GM23338 (cell line): ENCODE measurements at regions not wholly inside any gene's neighbourhood (a gene's known extent, or its start where the extent isn't known, plus 50 kb on each side); places are given as distances from the start of the nearest gene placed in this dataset.

Source experiments
- ATAC-seq: fragments of 200-7000 bp; cut with Tn5 transposase; 3 replicates; pipeline ENCODE4 v1.9.1; 2020
- DNase-seq: peaks from one replicate; pipeline ENCODE4 v3.0.0-alpha.2; 2015; ENCODE audit warnings: low spot score
- H2AFZ ChIP-seq: fragments of 200-600 bp; sonication (generic); 2 replicates; pipeline ENCODE4 v1.8.0; 2016; ENCODE audit warnings: antibody characterized with exemption, mild to moderate bottlenecking, moderate library complexity
- H3F3A ChIP-seq: fragments of 200-600 bp; sonication (generic); replicated peaks from 2 replicates; pipeline ENCODE4 v1.8.0; 2017; ENCODE audit warnings: antibody characterized with exemption, mixed run types, low read depth
- H3K27ac ChIP-seq: fragments of 200-600 bp; sonication (generic); 2 replicates; pipeline ENCODE4 v1.6.1; 2016; ENCODE audit warnings: low read depth
- H3K27me3 ChIP-seq: fragments of 200-600 bp; sonication (generic); 2 replicates; pipeline ENCODE4 v1.8.0; 2016; ENCODE audit warnings: mild to moderate bottlenecking, mixed run types, moderate library complexity; ENCODE audit not compliant: insufficient read depth
- H3K36me3 ChIP-seq: fragments of 200-600 bp; sonication (generic); 2 replicates; pipeline ENCODE4 v1.8.0; 2016; ENCODE audit warnings: mild to moderate bottlenecking; ENCODE audit not compliant: insufficient read depth
- H3K4me1 ChIP-seq: fragments of 200-600 bp; sonication (generic); 2 replicates; pipeline ENCODE4 v1.8.0; 2016; ENCODE audit warnings: mild to moderate bottlenecking, moderate library complexity; ENCODE audit not compliant: insufficient read depth
- H3K4me2 ChIP-seq: fragments of 200-600 bp; sonication (generic); 2 replicates; pipeline ENCODE4 v1.7.1; 2017; ENCODE audit warnings: mixed run types
- H3K4me3 ChIP-seq: fragments of 200-600 bp; sonication (generic); 2 replicates; pipeline ENCODE4 v1.6.1; 2016; ENCODE audit warnings: mixed run types
- H3K79me2 ChIP-seq: fragments of 200-600 bp; sonication (generic); replicated peaks from 2 replicates; pipeline ENCODE4 v1.8.0; 2017; ENCODE audit warnings: mild to moderate bottlenecking; ENCODE audit not compliant: insufficient read depth
- H3K9me2 ChIP-seq: fragments of 200-600 bp; sonication (generic); 2 replicates; pipeline ENCODE4 v1.8.0; 2017; ENCODE audit not compliant: insufficient read depth
- H4K20me1 ChIP-seq: fragments of 200-600 bp; sonication (generic); replicated peaks from 2 replicates; pipeline ENCODE4 v1.8.0; 2017; ENCODE audit warnings: mild to moderate bottlenecking; ENCODE audit not compliant: insufficient read depth
- H3K27ac Mint-ChIP-seq: 2 replicates; pipeline ENCODE4 v1.8.0; 2020; ENCODE audit warnings: inconsistent platforms, mild to moderate bottlenecking, moderate library complexity, mixed read lengths
- H3K27me3 Mint-ChIP-seq: 3 replicates; pipeline ENCODE4 v1.8.0; 2022; ENCODE audit warnings: low read depth, mild to moderate bottlenecking, moderate library complexity, mixed read lengths, inconsistent platforms; ENCODE audit not compliant: insufficient read depth, poor library complexity
- H3K36me3 Mint-ChIP-seq: 3 replicates; pipeline ENCODE4 v1.8.0; 2021; ENCODE audit warnings: low read depth, mild to moderate bottlenecking, inconsistent platforms, moderate library complexity, mixed read lengths
- H3K4me1 Mint-ChIP-seq: 3 replicates; pipeline ENCODE4 v1.8.0; 2020; ENCODE audit warnings: mild to moderate bottlenecking, inconsistent platforms, mixed read lengths
- H3K4me3 Mint-ChIP-seq: 3 replicates; pipeline ENCODE4 v1.8.0; 2021; ENCODE audit warnings: moderate library complexity, mild to moderate bottlenecking, inconsistent platforms, mixed read lengths
- H3K9me3 Mint-ChIP-seq: 3 replicates; pipeline ENCODE4 v1.8.0; 2020; ENCODE audit warnings: moderate library complexity, mild to moderate bottlenecking, inconsistent platforms, mixed read lengths
- CREB1 ChIP-seq: fragments of 250-450 bp; sonication (Bioruptor Pico); IDR thresholded peaks from 2 replicates; pipeline ENCODE4 v1.5.0; 2020; ENCODE audit warnings: low read depth, mild to moderate bottlenecking, moderate library complexity
- EZH2 ChIP-seq: fragments of 200-600 bp; sonication (generic); IDR thresholded peaks from one replicate; pipeline ENCODE4 v1.8.0; 2017; ENCODE audit warnings: antibody characterized with exemption, mild to moderate bottlenecking, low read depth; ENCODE audit not compliant: unreplicated experiment
- EZH2phosphoT487 ChIP-seq: fragments of 200-600 bp; sonication (generic); IDR thresholded peaks from one replicate; pipeline ENCODE4 v1.8.1; 2018; ENCODE audit warnings: antibody characterized with exemption; ENCODE audit not compliant: unreplicated experiment
- JUNB ChIP-seq: IDR thresholded peaks from one replicate; pipeline ENCODE4 v1.6.1; 2016; ENCODE audit warnings: antibody characterized with exemption; ENCODE audit not compliant: unreplicated experiment
- NANOG ChIP-seq: IDR thresholded peaks from 2 replicates; pipeline ENCODE4 v1.6.1; 2016; ENCODE audit warnings: antibody characterized with exemption, borderline replicate concordance
- POLR2AphosphoS5 ChIP-seq: IDR thresholded peaks from 2 replicates; pipeline ENCODE4 v1.6.1; 2016; ENCODE audit warnings: antibody characterized with exemption, low read depth
- STAT1 ChIP-seq: IDR thresholded peaks from one replicate; pipeline ENCODE4 v1.6.1; 2016; ENCODE audit warnings: antibody characterized with exemption; ENCODE audit not compliant: unreplicated experiment
- ZNF114 ChIP-seq: fragments of 250-450 bp; sonication (Bioruptor Pico); IDR thresholded peaks from 2 replicates; pipeline ENCODE4 v1.5.0; 2020; ENCODE audit warnings: mild to moderate bottlenecking, moderate library complexity
- ZNF331 ChIP-seq: fragments of 250-450 bp; sonication (Bioruptor Pico); IDR thresholded peaks from 2 replicates; pipeline ENCODE4 v1.5.0; 2020; ENCODE audit warnings: low read depth, mild to moderate bottlenecking, moderate library complexity
- TF ChIP-seq, protein P1 (sequence below): IDR thresholded peaks from 2 replicates; pipeline ENCODE4 v1.6.1; 2016; ENCODE audit warnings: antibody characterized with exemption
- TF ChIP-seq, protein P2 (sequence below), 2 experiments: fragments of 200-600 bp in 1 of 2; sonication (generic) in 1 of 2; conservative IDR thresholded peaks; 2 replicates each; pipeline versions ENCODE4 v1.5.1 to v1.6.1; 2016 to 2017; ENCODE audit warnings: antibody characterized with exemption in 2 of 2, low read depth in 2 of 2, mild to moderate bottlenecking in 2 of 2, moderate library complexity in 1 of 2
- TF ChIP-seq, protein P3 (sequence below): IDR thresholded peaks from one replicate; pipeline ENCODE4 v1.6.1; 2018; ENCODE audit warnings: antibody characterized with exemption; ENCODE audit not compliant: unreplicated experiment
- TF ChIP-seq, protein P4 (sequence below): fragments of 250-450 bp; sonication (Bioruptor Pico); IDR thresholded peaks from 2 replicates; pipeline ENCODE4 v1.5.0; 2020; ENCODE audit warnings: mild to moderate bottlenecking, moderate library complexity

DNA sequence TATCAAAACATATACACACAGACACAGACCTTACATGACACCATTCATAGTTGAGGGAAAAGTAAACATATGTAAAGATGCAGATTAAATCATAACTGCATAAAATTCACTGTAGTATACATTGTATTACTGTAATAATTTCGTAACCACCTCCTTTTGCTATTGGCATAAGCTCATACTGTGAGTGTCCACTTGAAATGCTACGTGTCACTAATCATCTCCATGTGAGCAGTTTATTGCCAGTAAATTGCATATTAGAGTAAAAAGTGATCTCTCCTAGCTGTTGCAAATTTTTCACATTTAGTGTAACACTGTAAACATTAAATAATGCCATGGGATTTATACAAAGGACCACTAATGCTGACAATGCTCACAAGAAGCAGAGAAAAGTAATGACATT, 256.7 kb upstream of the GNPDA2 start:
- Histone ChIP-seq H3F3A (no peaks in the 10 kb centered on the region), H3K27ac (no peak overlapping the region), H3K36me3 (no peaks in the 10 kb centered on the region), H4K20me1 (no peaks in the 10 kb centered on the region), H2AFZ (no peak overlapping the region), H3K27me3 (no peaks in the 10 kb centered on the region), H3K4me3 (no peak overlapping the region), H3K4me1 (no peaks in the 10 kb centered on the region), H3K9me2 (no peaks in the 10 kb centered on the region), H3K4me2 (no peak overlapping the region), H3K79me2 (no peaks in the 10 kb centered on the region)
- Mint-ChIP-seq H3K4me1 (no peaks in the 10 kb centered on the region), H3K9me3 (peaks cover 75% of the 10 kb centered on the region), H3K36me3 (peaks cover 4% of the 10 kb centered on the region; the same call in 2 of the 3 replicates), H3K4me3 (no peak overlapping the region), H3K27ac (no peak overlapping the region), H3K27me3 (peaks cover 2% of the 10 kb centered on the region)
- DNase-seq (no peak), ATAC-seq (no peak)
- TF ChIP-seq CREB1 (CRISPR knock-in tag): no peak
- TF ChIP-seq, protein P1, sequence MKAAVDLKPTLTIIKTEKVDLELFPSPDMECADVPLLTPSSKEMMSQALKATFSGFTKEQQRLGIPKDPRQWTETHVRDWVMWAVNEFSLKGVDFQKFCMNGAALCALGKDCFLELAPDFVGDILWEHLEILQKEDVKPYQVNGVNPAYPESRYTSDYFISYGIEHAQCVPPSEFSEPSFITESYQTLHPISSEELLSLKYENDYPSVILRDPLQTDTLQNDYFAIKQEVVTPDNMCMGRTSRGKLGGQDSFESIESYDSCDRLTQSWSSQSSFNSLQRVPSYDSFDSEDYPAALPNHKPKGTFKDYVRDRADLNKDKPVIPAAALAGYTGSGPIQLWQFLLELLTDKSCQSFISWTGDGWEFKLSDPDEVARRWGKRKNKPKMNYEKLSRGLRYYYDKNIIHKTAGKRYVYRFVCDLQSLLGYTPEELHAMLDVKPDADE: no peak
- TF ChIP-seq, protein P2, sequence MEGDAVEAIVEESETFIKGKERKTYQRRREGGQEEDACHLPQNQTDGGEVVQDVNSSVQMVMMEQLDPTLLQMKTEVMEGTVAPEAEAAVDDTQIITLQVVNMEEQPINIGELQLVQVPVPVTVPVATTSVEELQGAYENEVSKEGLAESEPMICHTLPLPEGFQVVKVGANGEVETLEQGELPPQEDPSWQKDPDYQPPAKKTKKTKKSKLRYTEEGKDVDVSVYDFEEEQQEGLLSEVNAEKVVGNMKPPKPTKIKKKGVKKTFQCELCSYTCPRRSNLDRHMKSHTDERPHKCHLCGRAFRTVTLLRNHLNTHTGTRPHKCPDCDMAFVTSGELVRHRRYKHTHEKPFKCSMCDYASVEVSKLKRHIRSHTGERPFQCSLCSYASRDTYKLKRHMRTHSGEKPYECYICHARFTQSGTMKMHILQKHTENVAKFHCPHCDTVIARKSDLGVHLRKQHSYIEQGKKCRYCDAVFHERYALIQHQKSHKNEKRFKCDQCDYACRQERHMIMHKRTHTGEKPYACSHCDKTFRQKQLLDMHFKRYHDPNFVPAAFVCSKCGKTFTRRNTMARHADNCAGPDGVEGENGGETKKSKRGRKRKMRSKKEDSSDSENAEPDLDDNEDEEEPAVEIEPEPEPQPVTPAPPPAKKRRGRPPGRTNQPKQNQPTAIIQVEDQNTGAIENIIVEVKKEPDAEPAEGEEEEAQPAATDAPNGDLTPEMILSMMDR (conservative IDR thresholded peaks at IDR 0.05; ENCODE audit: low read depth in 2 of 2): no peak
- no peak for TF ChIP-seq ZNF331 (CRISPR knock-in tag)
- no peak for TF ChIP-seq EZH2
- no peak for TF ChIP-seq STAT1
- TF ChIP-seq, protein P3, sequence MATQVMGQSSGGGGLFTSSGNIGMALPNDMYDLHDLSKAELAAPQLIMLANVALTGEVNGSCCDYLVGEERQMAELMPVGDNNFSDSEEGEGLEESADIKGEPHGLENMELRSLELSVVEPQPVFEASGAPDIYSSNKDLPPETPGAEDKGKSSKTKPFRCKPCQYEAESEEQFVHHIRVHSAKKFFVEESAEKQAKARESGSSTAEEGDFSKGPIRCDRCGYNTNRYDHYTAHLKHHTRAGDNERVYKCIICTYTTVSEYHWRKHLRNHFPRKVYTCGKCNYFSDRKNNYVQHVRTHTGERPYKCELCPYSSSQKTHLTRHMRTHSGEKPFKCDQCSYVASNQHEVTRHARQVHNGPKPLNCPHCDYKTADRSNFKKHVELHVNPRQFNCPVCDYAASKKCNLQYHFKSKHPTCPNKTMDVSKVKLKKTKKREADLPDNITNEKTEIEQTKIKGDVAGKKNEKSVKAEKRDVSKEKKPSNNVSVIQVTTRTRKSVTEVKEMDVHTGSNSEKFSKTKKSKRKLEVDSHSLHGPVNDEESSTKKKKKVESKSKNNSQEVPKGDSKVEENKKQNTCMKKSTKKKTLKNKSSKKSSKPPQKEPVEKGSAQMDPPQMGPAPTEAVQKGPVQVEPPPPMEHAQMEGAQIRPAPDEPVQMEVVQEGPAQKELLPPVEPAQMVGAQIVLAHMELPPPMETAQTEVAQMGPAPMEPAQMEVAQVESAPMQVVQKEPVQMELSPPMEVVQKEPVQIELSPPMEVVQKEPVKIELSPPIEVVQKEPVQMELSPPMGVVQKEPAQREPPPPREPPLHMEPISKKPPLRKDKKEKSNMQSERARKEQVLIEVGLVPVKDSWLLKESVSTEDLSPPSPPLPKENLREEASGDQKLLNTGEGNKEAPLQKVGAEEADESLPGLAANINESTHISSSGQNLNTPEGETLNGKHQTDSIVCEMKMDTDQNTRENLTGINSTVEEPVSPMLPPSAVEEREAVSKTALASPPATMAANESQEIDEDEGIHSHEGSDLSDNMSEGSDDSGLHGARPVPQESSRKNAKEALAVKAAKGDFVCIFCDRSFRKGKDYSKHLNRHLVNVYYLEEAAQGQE: no peak
- TF ChIP-seq JUNB: no peak
- TF ChIP-seq POLR2AphosphoS5: no peak
- TF ChIP-seq EZH2phosphoT487: no peak
- no peak for TF ChIP-seq ZNF114
- no peak for TF ChIP-seq NANOG
- TF ChIP-seq, protein P4, sequence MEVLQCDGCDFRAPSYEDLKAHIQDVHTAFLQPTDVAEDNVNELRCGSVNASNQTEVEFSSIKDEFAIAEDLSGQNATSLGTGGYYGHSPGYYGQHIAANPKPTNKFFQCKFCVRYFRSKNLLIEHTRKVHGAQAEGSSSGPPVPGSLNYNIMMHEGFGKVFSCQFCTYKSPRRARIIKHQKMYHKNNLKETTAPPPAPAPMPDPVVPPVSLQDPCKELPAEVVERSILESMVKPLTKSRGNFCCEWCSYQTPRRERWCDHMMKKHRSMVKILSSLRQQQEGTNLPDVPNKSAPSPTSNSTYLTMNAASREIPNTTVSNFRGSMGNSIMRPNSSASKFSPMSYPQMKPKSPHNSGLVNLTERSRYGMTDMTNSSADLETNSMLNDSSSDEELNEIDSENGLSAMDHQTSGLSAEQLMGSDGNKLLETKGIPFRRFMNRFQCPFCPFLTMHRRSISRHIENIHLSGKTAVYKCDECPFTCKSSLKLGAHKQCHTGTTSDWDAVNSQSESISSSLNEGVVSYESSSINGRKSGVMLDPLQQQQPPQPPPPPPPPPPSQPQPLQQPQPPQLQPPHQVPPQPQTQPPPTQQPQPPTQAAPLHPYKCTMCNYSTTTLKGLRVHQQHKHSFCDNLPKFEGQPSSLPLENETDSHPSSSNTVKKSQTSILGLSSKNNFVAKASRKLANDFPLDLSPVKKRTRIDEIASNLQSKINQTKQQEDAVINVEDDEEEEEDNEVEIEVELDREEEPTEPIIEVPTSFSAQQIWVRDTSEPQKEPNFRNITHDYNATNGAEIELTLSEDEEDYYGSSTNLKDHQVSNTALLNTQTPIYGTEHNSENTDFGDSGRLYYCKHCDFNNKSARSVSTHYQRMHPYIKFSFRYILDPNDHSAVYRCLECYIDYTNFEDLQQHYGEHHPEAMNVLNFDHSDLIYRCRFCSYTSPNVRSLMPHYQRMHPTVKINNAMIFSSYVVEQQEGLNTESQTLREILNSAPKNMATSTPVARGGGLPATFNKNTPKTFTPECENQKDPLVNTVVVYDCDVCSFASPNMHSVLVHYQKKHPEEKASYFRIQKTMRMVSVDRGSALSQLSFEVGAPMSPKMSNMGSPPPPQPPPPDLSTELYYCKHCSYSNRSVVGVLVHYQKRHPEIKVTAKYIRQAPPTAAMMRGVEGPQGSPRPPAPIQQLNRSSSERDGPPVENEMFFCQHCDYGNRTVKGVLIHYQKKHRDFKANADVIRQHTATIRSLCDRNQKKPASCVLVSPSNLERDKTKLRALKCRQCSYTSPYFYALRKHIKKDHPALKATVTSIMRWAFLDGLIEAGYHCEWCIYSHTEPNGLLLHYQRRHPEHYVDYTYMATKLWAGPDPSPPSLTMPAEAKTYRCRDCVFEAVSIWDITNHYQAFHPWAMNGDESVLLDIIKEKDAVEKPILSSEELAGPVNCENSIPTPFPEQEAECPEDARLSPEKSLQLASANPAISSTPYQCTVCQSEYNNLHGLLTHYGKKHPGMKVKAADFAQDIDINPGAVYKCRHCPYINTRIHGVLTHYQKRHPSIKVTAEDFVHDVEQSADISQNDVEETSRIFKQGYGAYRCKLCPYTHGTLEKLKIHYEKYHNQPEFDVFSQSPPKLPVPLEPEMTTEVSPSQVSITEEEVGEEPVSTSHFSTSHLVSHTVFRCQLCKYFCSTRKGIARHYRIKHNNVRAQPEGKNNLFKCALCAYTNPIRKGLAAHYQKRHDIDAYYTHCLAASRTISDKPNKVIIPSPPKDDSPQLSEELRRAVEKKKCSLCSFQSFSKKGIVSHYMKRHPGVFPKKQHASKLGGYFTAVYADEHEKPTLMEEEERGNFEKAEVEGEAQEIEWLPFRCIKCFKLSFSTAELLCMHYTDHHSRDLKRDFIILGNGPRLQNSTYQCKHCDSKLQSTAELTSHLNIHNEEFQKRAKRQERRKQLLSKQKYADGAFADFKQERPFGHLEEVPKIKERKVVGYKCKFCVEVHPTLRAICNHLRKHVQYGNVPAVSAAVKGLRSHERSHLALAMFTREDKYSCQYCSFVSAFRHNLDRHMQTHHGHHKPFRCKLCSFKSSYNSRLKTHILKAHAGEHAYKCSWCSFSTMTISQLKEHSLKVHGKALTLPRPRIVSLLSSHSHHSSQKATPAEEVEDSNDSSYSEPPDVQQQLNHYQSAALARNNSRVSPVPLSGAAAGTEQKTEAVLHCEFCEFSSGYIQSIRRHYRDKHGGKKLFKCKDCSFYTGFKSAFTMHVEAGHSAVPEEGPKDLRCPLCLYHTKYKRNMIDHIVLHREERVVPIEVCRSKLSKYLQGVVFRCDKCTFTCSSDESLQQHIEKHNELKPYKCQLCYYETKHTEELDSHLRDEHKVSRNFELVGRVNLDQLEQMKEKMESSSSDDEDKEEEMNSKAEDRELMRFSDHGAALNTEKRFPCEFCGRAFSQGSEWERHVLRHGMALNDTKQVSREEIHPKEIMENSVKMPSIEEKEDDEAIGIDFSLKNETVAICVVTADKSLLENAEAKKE (CRISPR knock-in tag): no peak
